GM23338 (cell line): ENCODE measurements at regions not wholly inside any gene's neighbourhood (a gene's known extent, or its start where the extent isn't known, plus 50 kb on each side); places are given as distances from the start of the nearest gene placed in this dataset.

Experiments
- ATAC-seq: fragments of 200-7000 bp; cut with Tn5 transposase; 3 replicates; pipeline ENCODE4 v1.9.1; 2020
- DNase-seq: peaks from one replicate; pipeline ENCODE4 v3.0.0-alpha.2; 2015; ENCODE audit warnings: low spot score
- H2AFZ ChIP-seq: fragments of 200-600 bp; sonication (generic); 2 replicates; pipeline ENCODE4 v1.8.0; 2016; ENCODE audit warnings: antibody characterized with exemption, mild to moderate bottlenecking, moderate library complexity
- H3F3A ChIP-seq: fragments of 200-600 bp; sonication (generic); replicated peaks from 2 replicates; pipeline ENCODE4 v1.8.0; 2017; ENCODE audit warnings: antibody characterized with exemption, mixed run types, low read depth
- H3K27ac ChIP-seq: fragments of 200-600 bp; sonication (generic); 2 replicates; pipeline ENCODE4 v1.6.1; 2016; ENCODE audit warnings: low read depth
- H3K27me3 ChIP-seq: fragments of 200-600 bp; sonication (generic); 2 replicates; pipeline ENCODE4 v1.8.0; 2016; ENCODE audit warnings: mild to moderate bottlenecking, mixed run types, moderate library complexity; ENCODE audit not compliant: insufficient read depth
- H3K36me3 ChIP-seq: fragments of 200-600 bp; sonication (generic); 2 replicates; pipeline ENCODE4 v1.8.0; 2016; ENCODE audit warnings: mild to moderate bottlenecking; ENCODE audit not compliant: insufficient read depth
- H3K4me1 ChIP-seq: fragments of 200-600 bp; sonication (generic); 2 replicates; pipeline ENCODE4 v1.8.0; 2016; ENCODE audit warnings: mild to moderate bottlenecking, moderate library complexity; ENCODE audit not compliant: insufficient read depth
- H3K4me2 ChIP-seq: fragments of 200-600 bp; sonication (generic); 2 replicates; pipeline ENCODE4 v1.7.1; 2017; ENCODE audit warnings: mixed run types
- H3K4me3 ChIP-seq: fragments of 200-600 bp; sonication (generic); 2 replicates; pipeline ENCODE4 v1.6.1; 2016; ENCODE audit warnings: mixed run types
- H3K79me2 ChIP-seq: fragments of 200-600 bp; sonication (generic); replicated peaks from 2 replicates; pipeline ENCODE4 v1.8.0; 2017; ENCODE audit warnings: mild to moderate bottlenecking; ENCODE audit not compliant: insufficient read depth
- H3K9me2 ChIP-seq: fragments of 200-600 bp; sonication (generic); 2 replicates; pipeline ENCODE4 v1.8.0; 2017; ENCODE audit not compliant: insufficient read depth
- H4K20me1 ChIP-seq: fragments of 200-600 bp; sonication (generic); replicated peaks from 2 replicates; pipeline ENCODE4 v1.8.0; 2017; ENCODE audit warnings: mild to moderate bottlenecking; ENCODE audit not compliant: insufficient read depth
- H3K27ac Mint-ChIP-seq: 2 replicates; pipeline ENCODE4 v1.8.0; 2020; ENCODE audit warnings: inconsistent platforms, mild to moderate bottlenecking, moderate library complexity, mixed read lengths
- H3K27me3 Mint-ChIP-seq: 3 replicates; pipeline ENCODE4 v1.8.0; 2022; ENCODE audit warnings: low read depth, mild to moderate bottlenecking, moderate library complexity, mixed read lengths, inconsistent platforms; ENCODE audit not compliant: insufficient read depth, poor library complexity
- H3K36me3 Mint-ChIP-seq: 3 replicates; pipeline ENCODE4 v1.8.0; 2021; ENCODE audit warnings: low read depth, mild to moderate bottlenecking, inconsistent platforms, moderate library complexity, mixed read lengths
- H3K4me1 Mint-ChIP-seq: 3 replicates; pipeline ENCODE4 v1.8.0; 2020; ENCODE audit warnings: mild to moderate bottlenecking, inconsistent platforms, mixed read lengths
- H3K4me3 Mint-ChIP-seq: 3 replicates; pipeline ENCODE4 v1.8.0; 2021; ENCODE audit warnings: moderate library complexity, mild to moderate bottlenecking, inconsistent platforms, mixed read lengths
- H3K9me3 Mint-ChIP-seq: 3 replicates; pipeline ENCODE4 v1.8.0; 2020; ENCODE audit warnings: moderate library complexity, mild to moderate bottlenecking, inconsistent platforms, mixed read lengths
- EZH2 ChIP-seq: fragments of 200-600 bp; sonication (generic); IDR thresholded peaks from one replicate; pipeline ENCODE4 v1.8.0; 2017; ENCODE audit warnings: antibody characterized with exemption, mild to moderate bottlenecking, low read depth; ENCODE audit not compliant: unreplicated experiment
- EZH2phosphoT487 ChIP-seq: fragments of 200-600 bp; sonication (generic); IDR thresholded peaks from one replicate; pipeline ENCODE4 v1.8.1; 2018; ENCODE audit warnings: antibody characterized with exemption; ENCODE audit not compliant: unreplicated experiment
- JUNB ChIP-seq: IDR thresholded peaks from one replicate; pipeline ENCODE4 v1.6.1; 2016; ENCODE audit warnings: antibody characterized with exemption; ENCODE audit not compliant: unreplicated experiment
- NANOG ChIP-seq: IDR thresholded peaks from 2 replicates; pipeline ENCODE4 v1.6.1; 2016; ENCODE audit warnings: antibody characterized with exemption, borderline replicate concordance
- POLR2AphosphoS5 ChIP-seq: IDR thresholded peaks from 2 replicates; pipeline ENCODE4 v1.6.1; 2016; ENCODE audit warnings: antibody characterized with exemption, low read depth
- REST ChIP-seq: IDR thresholded peaks from one replicate; pipeline ENCODE4 v1.6.1; 2018; ENCODE audit warnings: antibody characterized with exemption; ENCODE audit not compliant: unreplicated experiment
- STAT1 ChIP-seq: IDR thresholded peaks from one replicate; pipeline ENCODE4 v1.6.1; 2016; ENCODE audit warnings: antibody characterized with exemption; ENCODE audit not compliant: unreplicated experiment
- ZNF331 ChIP-seq: fragments of 250-450 bp; sonication (Bioruptor Pico); IDR thresholded peaks from 2 replicates; pipeline ENCODE4 v1.5.0; 2020; ENCODE audit warnings: low read depth, mild to moderate bottlenecking, moderate library complexity
- ZNF462 ChIP-seq: fragments of 250-450 bp; sonication (Bioruptor Pico); IDR thresholded peaks from 2 replicates; pipeline ENCODE4 v1.5.0; 2020; ENCODE audit warnings: mild to moderate bottlenecking, moderate library complexity

GRCh38 chr9:32045513-32045912 lies 338.9 kb upstream of the ACO1 start:
- Histone ChIP-seq H3K79me2 (no peaks in the 10 kb centered on the region), H3F3A (no peaks in the 10 kb centered on the region), H3K27ac (no peak overlapping the region), H4K20me1 (no peaks in the 10 kb centered on the region), H3K27me3 (no peaks in the 10 kb centered on the region), H3K4me3 (no peak overlapping the region), H3K36me3 (no peaks in the 10 kb centered on the region), H3K4me2 (no peak overlapping the region), H3K4me1 (no peaks in the 10 kb centered on the region), H3K9me2 (no peaks in the 10 kb centered on the region), H2AFZ (no peak overlapping the region)
- DNase-seq (no peak), ATAC-seq (no peak)
- H3K27me3 Mint-ChIP-seq: peaks cover 1% of the 10 kb centered on the region
- no peak overlapping the region for H3K4me3 Mint-ChIP-seq
- H3K27ac Mint-ChIP-seq: no peak overlapping the region
- no peak for TF ChIP-seq EZH2phosphoT487
- no peak for TF ChIP-seq ZNF462 (CRISPR knock-in tag)
- no peak for TF ChIP-seq STAT1
- TF ChIP-seq POLR2AphosphoS5: no peak
- no peak for TF ChIP-seq JUNB
- TF ChIP-seq NANOG: no peak
- TF ChIP-seq ZNF331 (CRISPR knock-in tag): no peak
- TF ChIP-seq EZH2: no peak
- no peak for TF ChIP-seq REST
- H3K4me1 Mint-ChIP-seq: no peaks in the 10 kb centered on the region; the same call in 2 of the 3 replicates
- no peaks in the 10 kb centered on the region for H3K36me3 Mint-ChIP-seq
- peaks cover 3% of the 10 kb centered on the region; the same call in 1 of the 3 replicates for H3K9me3 Mint-ChIP-seq
